T-helper 1 cell treated with Interleukin-12 subunit alpha and Interleukin-12 subunit beta and Interleukin-4 antibody, amounts not matched to agents 30 μg/mL and 1 μg/mL, for 36 hours (primary cell): ENCODE measurements at regions not wholly inside any gene's neighbourhood (a gene's known extent, or its start where the extent isn't known, plus 50 kb on each side); places are given as distances from the start of the nearest gene placed in this dataset.

Source experiments
- H3K27ac Mint-ChIP-seq: one replicate; pipeline ENCODE4 v1.8.0; 2021; ENCODE audit warnings: mild to moderate bottlenecking, mixed read lengths
- H3K27me3 Mint-ChIP-seq: one replicate; pipeline ENCODE4 v1.8.0; 2021; ENCODE audit warnings: low read depth, mixed read lengths
- H3K36me3 Mint-ChIP-seq: one replicate; pipeline ENCODE4 v1.8.0; 2021; ENCODE audit warnings: low read depth, mixed read lengths
- H3K4me1 Mint-ChIP-seq: one replicate; pipeline ENCODE4 v1.8.0; 2021; ENCODE audit warnings: low read depth, mixed read lengths
- H3K4me3 Mint-ChIP-seq: one replicate; pipeline ENCODE4 v1.8.0; 2021; ENCODE audit warnings: mild to moderate bottlenecking, moderate library complexity, mixed read lengths
- H3K9me3 Mint-ChIP-seq: one replicate; pipeline ENCODE4 v1.8.0; 2021; ENCODE audit warnings: mixed read lengths

GRCh38 chr5:27252911-27253310 lies 214.5 kb upstream of the CDH9 start:
- Mint-ChIP-seq H3K4me3 (no peak overlapping the region), H3K9me3 (peaks cover 7% of the 10 kb centered on the region), H3K36me3 (no peaks in the 10 kb centered on the region), H3K27ac (no peak overlapping the region), H3K4me1 (no peaks in the 10 kb centered on the region), H3K27me3 (no peaks in the 10 kb centered on the region)

DNA sequence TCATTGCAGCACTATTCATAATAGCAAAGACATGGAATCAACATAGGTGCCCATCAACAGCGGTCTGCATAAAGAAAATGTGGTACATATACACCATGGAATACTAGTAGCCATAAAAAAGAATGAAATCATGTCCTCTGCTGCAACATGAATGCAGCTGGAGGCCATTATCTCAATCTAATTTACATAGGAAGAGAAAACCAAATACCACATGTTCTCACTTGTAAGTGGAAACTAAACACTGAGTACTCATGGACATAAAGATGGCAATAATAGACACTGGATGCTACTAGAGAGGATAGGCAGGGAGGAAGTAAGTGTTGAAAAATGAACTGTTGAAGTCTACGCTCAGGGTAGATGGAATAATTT lies 203.9 kb upstream of the CDH9 start:
- no peaks in the 10 kb centered on the region for H3K4me1 Mint-ChIP-seq
- H3K36me3 Mint-ChIP-seq: no peaks in the 10 kb centered on the region
- no peak overlapping the region for H3K27ac Mint-ChIP-seq
- no peaks in the 10 kb centered on the region for H3K27me3 Mint-ChIP-seq
- no peak overlapping the region for H3K4me3 Mint-ChIP-seq
- peaks cover 33% of the 10 kb centered on the region for H3K9me3 Mint-ChIP-seq

GRCh38 chr5:27241564-27242257 lies 203.3 kb upstream of the CDH9 start:
- Mint-ChIP-seq H3K9me3 (peaks cover 31% of the 10 kb centered on the region), H3K36me3 (no peaks in the 10 kb centered on the region), H3K27me3 (no peaks in the 10 kb centered on the region), H3K27ac (no peak overlapping the region), H3K4me1 (no peaks in the 10 kb centered on the region), H3K4me3 (no peak overlapping the region)

DNA sequence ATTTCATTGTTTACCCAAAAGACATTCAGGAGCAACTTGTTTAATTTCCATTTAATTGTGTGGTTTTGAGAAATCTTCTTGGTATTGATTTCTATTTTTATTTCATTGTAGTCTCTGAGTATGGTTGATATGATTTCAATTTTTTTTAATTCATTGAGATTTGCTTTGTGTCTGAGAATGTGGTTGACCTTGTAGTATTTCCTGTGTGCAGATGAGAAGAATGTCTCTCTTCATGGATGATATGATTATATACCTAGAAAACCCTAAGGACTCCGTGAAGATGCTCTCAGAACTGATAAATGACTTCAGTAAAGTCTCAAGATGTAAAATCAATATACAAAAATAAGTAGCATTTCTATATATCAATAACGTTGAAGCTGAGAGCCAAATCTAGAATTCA lies 202.4 kb upstream of the CDH9 start:
- H3K27ac Mint-ChIP-seq: no peak overlapping the region
- H3K4me1 Mint-ChIP-seq: no peaks in the 10 kb centered on the region
- no peaks in the 10 kb centered on the region for H3K27me3 Mint-ChIP-seq
- H3K4me3 Mint-ChIP-seq: no peak overlapping the region
- no peaks in the 10 kb centered on the region for H3K36me3 Mint-ChIP-seq
- H3K9me3 Mint-ChIP-seq: peaks cover 31% of the 10 kb centered on the region

DNA sequence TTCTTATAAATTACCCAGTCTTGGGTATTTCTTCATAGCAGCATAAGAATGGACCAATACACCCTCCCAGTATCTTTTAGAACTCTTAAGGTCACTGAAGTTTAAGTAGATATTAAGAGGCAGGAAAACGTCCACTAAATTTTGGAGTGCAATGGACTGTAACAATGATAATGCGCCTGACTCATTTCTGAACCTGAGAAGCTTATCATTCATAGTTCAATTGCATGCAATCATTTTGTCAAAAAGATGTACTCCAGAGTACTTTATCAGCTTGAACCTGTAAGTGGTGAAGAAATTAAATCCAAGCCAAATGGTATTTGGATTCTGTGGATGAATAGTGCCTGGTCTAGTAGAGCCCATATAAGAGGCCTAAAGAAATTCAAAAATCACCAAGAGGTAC lies 196.5 kb upstream of the CDH9 start:
- Mint-ChIP-seq H3K4me3 (no peak overlapping the region), H3K36me3 (no peaks in the 10 kb centered on the region), H3K27ac (no peak overlapping the region), H3K9me3 (peaks cover 13% of the 10 kb centered on the region), H3K27me3 (no peaks in the 10 kb centered on the region), H3K4me1 (no peaks in the 10 kb centered on the region)

DNA sequence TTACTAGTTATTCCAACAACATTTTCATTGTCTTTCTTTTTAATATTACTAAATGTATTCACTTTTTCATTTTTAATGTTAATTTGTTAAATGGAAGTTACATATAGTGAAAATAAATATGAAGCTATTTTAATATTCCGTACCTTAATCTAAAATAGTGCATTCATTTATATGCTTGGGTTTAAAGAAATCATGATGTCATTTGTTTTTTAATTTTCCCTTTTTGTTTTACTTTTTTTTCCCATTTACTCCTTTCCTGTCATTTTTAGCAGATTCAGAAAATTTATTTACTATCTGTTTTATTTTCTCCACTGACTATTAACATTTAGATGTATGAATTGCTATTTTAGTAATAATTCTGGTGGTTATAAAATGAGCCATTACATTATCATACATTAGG lies 183.0 kb upstream of the CDH9 start:
- Mint-ChIP-seq H3K9me3 (peaks cover 16% of the 10 kb centered on the region), H3K36me3 (no peaks in the 10 kb centered on the region), H3K27me3 (no peaks in the 10 kb centered on the region), H3K27ac (no peak overlapping the region), H3K4me1 (no peaks in the 10 kb centered on the region), H3K4me3 (no peak overlapping the region)

DNA sequence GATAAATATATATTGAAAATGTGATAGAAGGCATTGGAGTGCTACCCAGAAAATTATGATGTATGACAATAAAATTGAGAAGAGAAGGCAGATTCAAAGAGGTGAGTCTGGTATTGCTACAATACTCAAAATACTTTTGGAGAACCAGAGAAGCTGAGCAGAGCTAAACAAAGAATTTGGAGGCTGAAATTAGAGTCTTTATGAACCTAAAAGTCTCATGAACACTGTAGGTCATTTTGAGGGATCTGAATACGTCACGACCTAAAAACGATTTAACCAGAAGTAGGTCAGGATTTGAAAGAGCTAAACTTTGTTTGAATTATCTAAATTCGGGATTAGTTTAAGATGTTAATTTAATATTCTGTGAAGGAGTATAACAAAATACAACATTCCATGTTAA lies 182.4 kb upstream of the CDH9 start:
- H3K27me3 Mint-ChIP-seq: no peaks in the 10 kb centered on the region
- H3K27ac Mint-ChIP-seq: no peak overlapping the region
- peaks cover 16% of the 10 kb centered on the region for H3K9me3 Mint-ChIP-seq
- H3K4me3 Mint-ChIP-seq: no peak overlapping the region
- H3K4me1 Mint-ChIP-seq: no peaks in the 10 kb centered on the region
- H3K36me3 Mint-ChIP-seq: no peaks in the 10 kb centered on the region

DNA sequence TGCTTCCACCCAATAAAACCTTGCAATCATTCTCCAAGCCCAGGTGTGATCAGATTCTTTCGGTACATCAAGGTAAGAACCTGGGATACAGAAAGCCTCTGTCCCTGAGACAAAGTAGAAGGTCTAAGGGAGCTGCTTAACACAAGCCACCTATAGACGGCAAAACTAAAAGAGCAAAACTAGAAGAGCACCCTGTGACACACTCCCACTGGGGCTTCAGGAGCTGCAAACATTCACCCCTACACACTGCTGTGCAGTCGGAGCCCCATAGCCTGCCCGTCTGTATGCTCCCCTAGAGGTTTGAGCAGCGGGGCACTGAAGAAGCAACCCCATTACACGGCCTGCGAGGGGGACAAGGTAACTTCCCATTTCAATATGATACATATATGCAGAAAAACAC lies 179.6 kb upstream of the CDH9 start:
- Mint-ChIP-seq H3K4me1 (no peaks in the 10 kb centered on the region), H3K9me3 (peaks cover 18% of the 10 kb centered on the region), H3K27ac (no peak overlapping the region), H3K27me3 (no peaks in the 10 kb centered on the region), H3K36me3 (no peaks in the 10 kb centered on the region), H3K4me3 (no peak overlapping the region)

DNA sequence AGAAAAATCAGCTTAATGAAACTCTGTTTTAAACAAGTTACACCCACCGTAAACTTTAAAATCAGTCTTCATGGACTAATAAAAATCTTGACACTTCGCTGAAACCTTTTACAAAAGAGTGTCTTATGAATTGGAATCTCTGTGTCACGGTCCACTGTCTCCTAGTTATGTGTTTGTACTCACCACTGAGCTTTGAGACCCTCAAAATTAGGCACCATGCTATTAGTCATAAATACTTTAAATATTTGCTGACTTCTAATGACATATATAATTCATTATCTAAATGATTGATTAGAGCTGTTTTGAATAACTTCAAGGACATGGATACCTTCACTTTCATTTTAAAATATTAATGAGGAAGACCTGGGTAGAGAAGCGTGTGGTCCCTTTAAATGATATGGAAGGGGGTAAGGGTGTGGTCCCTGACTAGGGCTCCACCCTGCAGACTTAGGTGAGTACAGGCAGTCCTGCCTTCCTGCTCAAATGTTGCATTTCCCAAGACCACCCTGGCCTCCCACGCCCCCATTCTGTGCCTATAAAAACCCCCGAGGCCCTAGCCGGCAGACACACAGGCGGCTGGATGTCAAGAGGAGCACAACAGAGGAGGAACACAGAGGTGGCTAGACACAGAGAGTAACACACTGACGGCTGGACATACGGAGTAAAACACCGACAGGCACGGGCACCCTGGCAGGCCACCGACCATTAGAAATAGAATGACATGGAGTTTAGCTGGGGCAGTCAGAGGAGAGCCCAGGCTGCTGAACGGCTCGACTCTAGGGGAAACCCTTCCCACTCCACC lies 179.0 kb upstream of the CDH9 start:
- Mint-ChIP-seq H3K9me3 (peaks cover 18% of the 10 kb centered on the region), H3K27ac (no peak overlapping the region), H3K4me1 (no peaks in the 10 kb centered on the region), H3K36me3 (no peaks in the 10 kb centered on the region), H3K4me3 (no peak overlapping the region), H3K27me3 (no peaks in the 10 kb centered on the region)

GRCh38 chr5:27216367-27216950 lies 178.1 kb upstream of the CDH9 start:
- no peak overlapping the region for H3K27ac Mint-ChIP-seq
- H3K4me1 Mint-ChIP-seq: no peaks in the 10 kb centered on the region
- no peaks in the 10 kb centered on the region for H3K27me3 Mint-ChIP-seq
- no peak overlapping the region for H3K4me3 Mint-ChIP-seq
- H3K9me3 Mint-ChIP-seq: peaks cover 18% of the 10 kb centered on the region
- H3K36me3 Mint-ChIP-seq: no peaks in the 10 kb centered on the region

DNA sequence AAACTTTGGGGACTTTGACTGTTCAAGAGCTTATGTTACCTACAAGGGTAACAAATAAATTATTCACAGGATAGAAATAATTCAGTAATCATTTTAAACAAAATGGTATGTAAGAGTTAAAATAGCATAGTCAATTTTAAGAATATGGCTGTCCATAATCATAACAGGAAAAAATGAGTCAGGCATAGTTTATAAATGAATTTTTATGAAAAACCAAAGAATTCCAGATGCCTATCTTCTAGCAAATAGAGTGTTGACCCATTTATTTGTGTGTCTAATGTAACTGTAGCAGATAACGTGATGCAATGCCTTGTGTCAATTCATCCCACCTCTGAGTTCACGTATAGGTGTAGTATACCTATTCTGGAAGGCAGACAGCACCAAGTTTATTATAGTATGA lies 169.7 kb upstream of the CDH9 start:
- Mint-ChIP-seq H3K9me3 (peaks cover 28% of the 10 kb centered on the region), H3K27me3 (no peaks in the 10 kb centered on the region), H3K4me3 (no peak overlapping the region), H3K4me1 (no peaks in the 10 kb centered on the region), H3K27ac (no peak overlapping the region), H3K36me3 (no peaks in the 10 kb centered on the region)

DNA sequence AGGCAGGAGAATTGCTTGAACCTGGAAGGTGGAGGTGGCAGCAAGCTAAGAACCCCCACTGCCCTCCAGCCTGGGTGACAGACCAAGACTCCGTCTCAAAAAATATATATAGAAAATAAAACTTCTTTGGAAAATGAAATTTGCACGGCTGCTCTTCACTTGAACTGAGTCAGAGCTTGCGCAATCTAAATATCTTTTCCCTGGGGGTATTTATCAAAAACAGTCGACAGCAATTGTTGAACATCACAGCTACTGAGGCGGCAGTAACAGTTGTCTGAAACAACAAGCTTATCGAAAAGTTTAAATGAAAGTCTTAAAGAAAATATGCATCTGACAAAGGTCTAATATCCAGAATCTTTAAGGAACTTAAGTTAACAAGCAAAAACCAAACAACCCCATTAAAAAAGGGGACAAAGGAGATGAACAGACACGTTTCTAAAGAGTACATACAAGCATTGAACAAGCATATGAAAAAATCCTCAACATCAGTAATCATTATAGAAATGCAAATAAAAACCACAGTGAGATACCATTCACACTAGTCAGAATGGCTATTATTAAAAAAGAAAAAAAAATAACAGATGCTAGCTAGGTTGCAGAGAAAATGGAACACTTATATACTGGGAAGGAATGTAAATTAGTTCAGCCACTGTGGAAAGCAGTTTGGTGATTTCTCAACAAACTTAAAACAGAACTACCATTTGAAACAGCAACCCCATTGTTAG lies 153.6 kb upstream of the CDH9 start:
- H3K4me1 Mint-ChIP-seq: no peaks in the 10 kb centered on the region
- peaks cover 8% of the 10 kb centered on the region for H3K9me3 Mint-ChIP-seq
- no peak overlapping the region for H3K27ac Mint-ChIP-seq
- no peaks in the 10 kb centered on the region for H3K36me3 Mint-ChIP-seq
- H3K27me3 Mint-ChIP-seq: no peaks in the 10 kb centered on the region
- no peak overlapping the region for H3K4me3 Mint-ChIP-seq

- Mint-ChIP-seq H3K27ac (no peak overlapping the region), H3K27me3 (no peaks in the 10 kb centered on the region), H3K36me3 (no peaks in the 10 kb centered on the region), H3K9me3 (peaks cover 5% of the 10 kb centered on the region), H3K4me3 (no peak overlapping the region), H3K4me1 (no peaks in the 10 kb centered on the region)
Measured at GRCh38 chr5:27172693-27173092, 134.3 kb upstream of the CDH9 start.

- Mint-ChIP-seq H3K27me3 (no peaks in the 10 kb centered on the region), H3K4me3 (no peak overlapping the region), H3K4me1 (no peaks in the 10 kb centered on the region), H3K36me3 (no peaks in the 10 kb centered on the region), H3K27ac (no peak overlapping the region), H3K9me3 (peaks cover 5% of the 10 kb centered on the region)
Measured at GRCh38 chr5:27171761-27172261, 133.4 kb upstream of the CDH9 start.
